Naive thymus-derived CD8-positive, alpha-beta T cell (primary cell): ENCODE measurements at regions not wholly inside any gene's neighbourhood (a gene's known extent, or its start where the extent isn't known, plus 50 kb on each side); places are given as distances from the start of the nearest gene placed in this dataset.
"Not testable (repeated sequence)": the region's sequence is repeated elsewhere in the genome, so short reads cannot be mapped to it uniquely, and the experiment has no call there.

ENCODE experiments used
- ATAC-seq, 2 donors: fragments of 150-1000 bp; cut with Tn5 transposase in 1 of 2; sonication (Bioruptor Pico), chemical (Tn5 transposase) in 1 of 2; 1 replicate in 1 of 2; 2 replicates in 1 of 2; pipeline ENCODE4 v1.10.0; 2021; ENCODE audit warnings: mild to moderate bottlenecking in 2 of 2, moderate library complexity in 2 of 2
- POLR2A ChIA-PET: fragments of 350-600 bp; sonication (Branson Sonifier 250); formaldehyde crosslinking; loops from one replicate; lab custom pipeline; 2021; ENCODE audit warnings: antibody characterized with exemption; lab: Charles Lee
- DNase-seq, 10 donors: peaks; one replicate each; pipeline versions ENCODE4 v3.0.0 to v3.0.0-alpha.2; 2020 to 2022
- H3K27ac Mint-ChIP-seq, 10 donors: one replicate each; pipeline ENCODE4 v1.8.0; 2020 to 2022; ENCODE audit warnings: mild to moderate bottlenecking in 10 of 10, mixed read lengths in 10 of 10, moderate library complexity in 4 of 10, inconsistent platforms in 1 of 10
- H3K27me3 Mint-ChIP-seq, 5 donors: one replicate each; pipeline ENCODE4 v1.8.0; 2021 to 2022; ENCODE audit warnings: mixed read lengths in 5 of 5
- H3K36me3 Mint-ChIP-seq, 3 donors: one replicate each; pipeline ENCODE4 v1.8.0; 2020 to 2022; ENCODE audit warnings: mixed read lengths in 3 of 3, mild to moderate bottlenecking in 2 of 3, inconsistent platforms in 1 of 3
- H3K4me1 Mint-ChIP-seq, 4 donors: one replicate each; pipeline ENCODE4 v1.8.0; 2021 to 2022; ENCODE audit warnings: mixed read lengths in 4 of 4
- H3K4me3 Mint-ChIP-seq, 10 donors: one replicate each; pipeline ENCODE4 v1.8.0; 2020 to 2022; ENCODE audit warnings: mild to moderate bottlenecking in 10 of 10, mixed read lengths in 10 of 10, moderate library complexity in 6 of 10, inconsistent platforms in 1 of 10
- H3K9me3 Mint-ChIP-seq, 9 donors: one replicate each; pipeline ENCODE4 v1.8.0; 2020 to 2022; ENCODE audit warnings: mixed read lengths in 9 of 9, mild to moderate bottlenecking in 3 of 9, inconsistent platforms in 1 of 9, moderate library complexity in 1 of 9

GRCh38 chr14:57009585-57010515 is 199.6 kb upstream of the OTX2 start:
- DNase-seq (no peak), ATAC-seq (no peak)
- Mint-ChIP-seq H3K9me3 (peaks cover 0 to 34% (median 11%) of the 10 kb centered on the region in 9 donors), H3K27me3 (peaks cover 2 to 11% (median 6%) of the 10 kb centered on the region in 5 donors), H3K4me3 (no peak overlapping the region), H3K36me3 (peaks cover 0 to 3% (median 0%) of the 10 kb centered on the region in 3 donors), H3K27ac (no peak overlapping the region), H3K4me1 (peaks cover 0 to 7% (median 2%) of the 10 kb centered on the region in 4 donors)
- POLR2A ChIA-PET: no interaction called here

DNA sequence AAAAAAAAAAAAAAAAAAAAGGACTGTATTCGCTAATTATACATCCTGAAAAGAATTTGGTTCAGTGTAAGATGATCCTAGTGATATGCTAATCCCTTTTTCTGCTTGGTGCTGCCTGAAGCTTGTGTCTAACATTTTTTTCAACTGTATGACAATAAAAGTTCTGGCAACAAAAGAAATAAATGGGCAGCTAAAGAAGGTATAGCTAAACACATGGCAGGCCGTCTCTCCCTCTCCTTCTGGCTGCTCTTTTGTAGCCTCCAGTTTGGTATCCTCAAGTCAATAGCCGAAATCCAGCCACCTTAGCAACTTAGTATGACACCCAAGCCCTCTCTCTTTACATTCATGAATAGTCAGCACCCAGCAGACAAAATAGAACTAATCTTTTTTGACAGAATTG is 198.3 kb upstream of the OTX2 start:
- peaks cover 2 to 11% (median 9%) of the 10 kb centered on the region in 5 donors for H3K27me3 Mint-ChIP-seq
- H3K4me3 Mint-ChIP-seq: no peak overlapping the region
- peaks cover 0 to 7% (median 2%) of the 10 kb centered on the region in 4 donors for H3K4me1 Mint-ChIP-seq
- peaks cover 0 to 22% (median 7%) of the 10 kb centered on the region in 9 donors for H3K9me3 Mint-ChIP-seq
- H3K27ac Mint-ChIP-seq: no peak overlapping the region
- H3K36me3 Mint-ChIP-seq: peaks cover 0 to 1% (median 0%) of the 10 kb centered on the region in 3 donors
- ATAC-seq: no peak
- POLR2A ChIA-PET: no interaction called here
- no peak for DNase-seq

DNA sequence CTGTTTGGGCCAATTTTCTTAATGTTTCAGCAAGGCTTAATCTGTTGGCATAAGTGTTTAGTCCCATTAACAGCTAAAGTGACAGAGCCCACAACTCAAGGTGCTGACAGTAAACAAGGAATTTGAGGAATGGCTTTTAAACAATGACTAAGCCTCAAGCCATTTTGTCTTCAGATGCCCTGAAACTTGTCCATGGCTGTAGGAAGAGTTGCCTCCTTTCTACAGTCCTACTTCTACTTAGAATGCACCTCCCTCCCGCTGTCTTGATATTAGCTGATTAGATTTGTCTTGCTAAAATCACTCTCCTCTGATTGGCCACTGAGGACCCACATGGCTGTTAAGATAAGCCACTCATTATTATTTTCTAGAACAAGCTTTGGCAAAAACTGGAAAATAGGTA is 188.4 kb upstream of the OTX2 start:
- no peak overlapping the region for H3K27ac Mint-ChIP-seq

GRCh38 chr14:56996721-56997399 is 186.6 kb upstream of the OTX2 start:
- POLR2A ChIA-PET: no interaction called here
- no peak for ATAC-seq
- Mint-ChIP-seq H3K36me3 (no peaks in the 10 kb centered on the region), H3K27ac (no peak overlapping the region), H3K4me3 (no peak overlapping the region), H3K9me3 (peaks cover 0 to 6% (median 0%) of the 10 kb centered on the region in 9 donors), H3K4me1 (no peaks in the 10 kb centered on the region), H3K27me3 (peaks cover 0 to 18% (median 9%) of the 10 kb centered on the region in 5 donors)
- no peak for DNase-seq

More for the DNA sequence above, 188.4 kb upstream of the OTX2 start:
- H3K4me1 Mint-ChIP-seq: no peaks in the 10 kb centered on the region
- peaks cover 0 to 9% (median 0%) of the 10 kb centered on the region in 9 donors for H3K9me3 Mint-ChIP-seq
- POLR2A ChIA-PET: no interaction called here
- ATAC-seq: no peak
- H3K36me3 Mint-ChIP-seq: no peaks in the 10 kb centered on the region
- no peak for DNase-seq
- H3K27me3 Mint-ChIP-seq: peaks cover 0 to 26% (median 11%) of the 10 kb centered on the region in 5 donors
- no peak overlapping the region for H3K4me3 Mint-ChIP-seq

- no peak for DNase-seq
- no peaks in the 10 kb centered on the region for H3K4me1 Mint-ChIP-seq
- peaks cover 0 to 9% (median 0%) of the 10 kb centered on the region in 9 donors for H3K9me3 Mint-ChIP-seq
- no peak for ATAC-seq
- no peaks in the 10 kb centered on the region for H3K36me3 Mint-ChIP-seq
- POLR2A ChIA-PET: no interaction called here
- H3K27ac Mint-ChIP-seq: no peak overlapping the region
- H3K27me3 Mint-ChIP-seq: peaks cover 0 to 12% (median 6%) of the 10 kb centered on the region in 5 donors
- no peak overlapping the region for H3K4me3 Mint-ChIP-seq
These were observed 184.7 kb upstream of the OTX2 start for GRCh38 chr14:56995010-56995409.

DNA sequence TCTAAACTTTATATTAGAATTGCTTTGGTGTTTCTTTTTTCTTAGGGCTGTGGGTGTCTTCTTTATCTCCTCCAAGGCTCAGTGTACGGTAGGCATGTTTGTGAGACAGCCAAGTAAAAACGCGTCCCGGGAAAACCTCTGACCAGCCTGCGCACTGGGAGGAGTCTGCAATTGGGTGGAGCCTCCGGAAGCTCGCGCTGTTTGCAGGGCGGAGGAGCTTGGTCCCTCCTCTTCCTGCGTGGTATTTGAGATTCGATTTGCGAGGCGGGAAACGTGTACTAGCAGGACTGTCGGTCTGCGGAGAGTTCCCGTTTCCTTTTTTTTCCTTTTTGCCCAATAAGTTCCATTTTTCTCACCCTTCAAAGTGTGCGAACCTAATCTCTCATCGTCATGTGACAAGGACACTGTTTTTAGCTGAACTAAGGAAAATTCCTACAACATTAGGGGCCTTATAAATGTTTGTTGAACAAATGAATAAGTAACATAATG is 182.1 kb upstream of the OTX2 start:
- no peaks in the 10 kb centered on the region for H3K4me1 Mint-ChIP-seq
- POLR2A ChIA-PET: no interaction called here
- H3K36me3 Mint-ChIP-seq: no peaks in the 10 kb centered on the region
- H3K4me3 Mint-ChIP-seq: no peak overlapping the region
- H3K27me3 Mint-ChIP-seq: peaks cover 0 to 3% (median 0%) of the 10 kb centered on the region in 5 donors
- ATAC-seq (no peak), DNase-seq (no peak)
- H3K9me3 Mint-ChIP-seq: peaks cover 0 to 9% (median 2%) of the 10 kb centered on the region in 9 donors
- H3K27ac Mint-ChIP-seq: no peak overlapping the region

DNA sequence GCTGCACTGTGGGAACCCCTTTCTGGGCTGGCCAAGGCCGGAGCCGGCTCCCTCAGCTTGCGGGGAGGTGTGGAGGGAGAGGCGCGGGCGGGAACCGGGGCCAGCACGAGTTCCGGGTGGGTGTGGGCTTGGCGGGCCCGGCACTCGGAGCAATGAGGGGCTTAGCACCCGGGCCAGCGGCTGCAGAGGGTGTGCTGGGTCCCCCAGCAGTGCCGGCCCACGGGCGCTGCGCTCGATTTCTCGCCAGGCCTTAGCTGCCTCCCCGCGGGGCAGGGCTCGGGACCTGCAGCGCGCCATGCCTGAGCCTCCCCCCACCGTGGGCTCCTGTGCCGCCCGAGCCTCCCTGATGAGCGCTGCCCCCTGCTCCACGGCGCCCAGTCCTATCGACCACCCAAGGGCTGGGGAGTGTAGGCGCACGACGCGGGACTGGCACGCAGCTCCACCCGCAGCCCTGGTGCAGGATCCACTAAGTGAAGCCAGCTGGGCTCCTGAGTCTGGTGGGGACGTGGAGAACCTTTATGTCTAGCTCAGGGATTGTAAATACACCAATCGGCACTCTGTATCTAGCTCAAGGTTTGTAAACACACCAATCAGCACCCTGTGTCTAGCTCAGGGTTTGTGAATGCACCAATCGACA is 180.8 kb upstream of the OTX2 start:
- DNase-seq, POLR2A ChIA-PET, H3K27me3 Mint-ChIP-seq, H3K4me1 Mint-ChIP-seq, H3K9me3 Mint-ChIP-seq, H3K36me3 Mint-ChIP-seq, ATAC-seq, H3K27ac Mint-ChIP-seq, H3K4me3 Mint-ChIP-seq: not testable (repeated sequence)

- Mint-ChIP-seq H3K4me3 (no peak overlapping the region), H3K27ac (no peak overlapping the region), H3K36me3 (no peaks in the 10 kb centered on the region), H3K9me3 (peaks cover 0 to 9% (median 2%) of the 10 kb centered on the region in 9 donors), H3K27me3 (no peaks in the 10 kb centered on the region), H3K4me1 (no peaks in the 10 kb centered on the region)
- POLR2A ChIA-PET: no interaction called here
- ATAC-seq: no peak
- no peak for DNase-seq
These were observed 179.1 kb upstream of the OTX2 start for GRCh38 chr14:56989359-56989758.

DNA sequence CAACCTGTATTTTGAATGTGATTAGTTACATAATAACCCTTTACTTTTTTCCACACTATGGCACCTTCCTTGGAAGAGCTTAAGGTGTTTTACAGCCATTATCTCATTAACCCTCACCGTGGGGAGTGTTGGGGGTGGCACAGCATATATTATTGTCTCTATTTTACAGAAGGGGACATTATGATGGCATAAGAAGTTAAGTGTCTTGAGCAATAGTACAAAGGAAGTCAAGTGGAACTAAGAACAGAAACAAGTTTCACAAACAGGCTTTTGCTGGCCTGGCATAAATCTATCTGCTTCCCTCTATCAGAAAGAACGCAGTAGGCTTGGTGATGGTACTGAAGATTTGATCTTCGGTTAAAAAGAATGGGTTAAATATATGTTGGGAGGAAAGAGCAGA is 169.7 kb upstream of the OTX2 start:
- no peak overlapping the region for H3K4me3 Mint-ChIP-seq
- POLR2A ChIA-PET: no interaction called here
- no peak for ATAC-seq

GRCh38 chr14:56976211-56976610 is 165.9 kb upstream of the OTX2 start:
- peaks cover 0 to 7% (median 0%) of the 10 kb centered on the region in 9 donors for H3K9me3 Mint-ChIP-seq
- H3K4me3 Mint-ChIP-seq: no peak overlapping the region
- POLR2A ChIA-PET: no interaction called here
- H3K27me3 Mint-ChIP-seq: peaks cover 6 to 32% (median 31%) of the 10 kb centered on the region in 5 donors
- ATAC-seq: no peak
- no peak for DNase-seq
- H3K27ac Mint-ChIP-seq: no peak overlapping the region
- H3K36me3 Mint-ChIP-seq: no peaks in the 10 kb centered on the region
- peaks cover 0 to 4% (median 0%) of the 10 kb centered on the region in 4 donors for H3K4me1 Mint-ChIP-seq

More for the DNA sequence above, 169.7 kb upstream of the OTX2 start:
- Mint-ChIP-seq H3K36me3 (no peaks in the 10 kb centered on the region), H3K9me3 (peaks cover 0 to 7% (median 0%) of the 10 kb centered on the region in 9 donors), H3K4me1 (peaks cover 0 to 4% (median 0%) of the 10 kb centered on the region in 4 donors), H3K27me3 (peaks cover 7 to 36% (median 32%) of the 10 kb centered on the region in 5 donors), H3K27ac (no peak overlapping the region)
- no peak for DNase-seq

DNA sequence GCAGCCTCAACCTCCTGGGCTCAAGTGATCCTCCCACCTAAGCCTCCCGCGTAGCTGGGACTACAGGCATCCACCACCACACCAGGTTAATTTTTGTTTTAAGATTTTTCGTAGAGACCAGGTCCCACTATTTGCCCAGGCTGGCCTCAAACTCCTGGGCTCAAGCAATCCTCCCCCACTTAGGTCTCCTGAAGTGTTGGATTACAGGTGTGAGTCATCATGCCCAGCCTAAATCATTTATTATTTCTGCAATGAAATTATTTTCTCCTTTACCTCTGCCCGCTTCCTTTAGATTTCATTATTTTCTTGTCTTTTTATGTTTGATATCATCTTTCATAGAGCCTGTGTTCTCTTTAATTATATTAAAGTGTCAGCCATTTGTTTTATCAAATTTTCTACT is 165.2 kb upstream of the OTX2 start:
- no peak overlapping the region for H3K27ac Mint-ChIP-seq
- POLR2A ChIA-PET: no interaction called here

GRCh38 chr14:56972948-56973347 is 162.7 kb upstream of the OTX2 start:
- Mint-ChIP-seq H3K27ac (no peak overlapping the region), H3K4me1 (no peaks in the 10 kb centered on the region), H3K27me3 (peaks cover 4 to 27% (median 21%) of the 10 kb centered on the region in 5 donors), H3K9me3 (peaks cover 0 to 16% (median 2%) of the 10 kb centered on the region in 9 donors), H3K4me3 (no peak overlapping the region), H3K36me3 (no peaks in the 10 kb centered on the region)
- POLR2A ChIA-PET: no interaction called here
- ATAC-seq (no peak), DNase-seq (no peak)

More for the DNA sequence above, 165.2 kb upstream of the OTX2 start:
- DNase-seq (no peak), ATAC-seq (no peak)
- Mint-ChIP-seq H3K36me3 (no peaks in the 10 kb centered on the region), H3K4me3 (no peak overlapping the region), H3K4me1 (peaks cover 0 to 3% (median 0%) of the 10 kb centered on the region in 4 donors), H3K9me3 (peaks cover 0 to 7% (median 0%) of the 10 kb centered on the region in 9 donors), H3K27me3 (peaks cover 4 to 32% (median 29%) of the 10 kb centered on the region in 5 donors)
